ENCODE measurements at regions not wholly inside any gene's neighbourhood (a gene's known extent, or its start where the extent isn't known, plus 50 kb on each side); places are given as distances from the start of the nearest gene placed in this dataset.
A peak's percentile ranks its signal among the peaks of the same experiment; 100 is the strongest.

DNA sequence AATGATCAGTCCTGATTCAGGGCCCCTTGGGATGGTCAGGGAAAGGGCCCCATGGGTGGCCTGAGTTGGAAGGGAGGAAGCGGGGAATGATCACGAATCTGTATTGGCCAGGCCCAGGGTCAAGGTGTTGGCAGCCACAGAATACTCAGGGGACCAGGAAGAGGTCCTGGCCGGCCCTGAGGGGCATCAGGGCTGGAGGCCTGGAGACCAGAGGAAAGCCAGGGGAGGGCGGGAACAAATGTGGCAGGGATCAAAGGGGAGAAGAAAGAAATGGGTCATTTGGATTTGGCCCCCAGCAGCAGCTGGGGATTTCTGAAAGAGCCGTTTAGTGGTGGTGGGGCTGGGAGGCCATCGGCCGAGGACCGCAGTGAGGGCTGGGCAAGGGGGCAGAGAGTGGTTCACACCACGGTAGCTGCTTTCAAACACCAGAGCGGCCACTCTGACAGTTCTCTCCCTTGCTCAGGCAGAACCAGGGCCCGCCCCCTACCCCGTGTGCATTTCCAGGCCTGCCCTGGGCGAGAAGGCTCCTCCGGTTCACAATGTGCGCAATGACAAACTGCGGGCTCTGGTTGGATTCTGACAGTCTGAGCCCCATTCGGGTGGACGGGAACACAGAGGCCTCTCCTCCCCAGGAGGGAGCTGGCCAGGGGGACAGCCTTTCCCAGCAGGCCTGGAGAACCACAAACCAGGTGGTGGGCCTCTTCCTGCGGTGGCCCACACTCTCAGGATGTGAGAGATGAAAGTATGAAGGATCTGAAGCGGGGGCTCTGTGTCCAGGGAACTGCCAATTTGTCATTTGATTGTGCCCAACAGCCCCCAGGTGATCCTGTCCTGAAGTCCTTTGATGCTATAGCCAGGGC, 220.3 kb upstream of the IER5L start:
- DNase-seq, result peak in 3 of 10 donors; percentile 59 to 75 (median 74)
- intact Hi-C loops (cut with DNase I), result no loop called here

DNA sequence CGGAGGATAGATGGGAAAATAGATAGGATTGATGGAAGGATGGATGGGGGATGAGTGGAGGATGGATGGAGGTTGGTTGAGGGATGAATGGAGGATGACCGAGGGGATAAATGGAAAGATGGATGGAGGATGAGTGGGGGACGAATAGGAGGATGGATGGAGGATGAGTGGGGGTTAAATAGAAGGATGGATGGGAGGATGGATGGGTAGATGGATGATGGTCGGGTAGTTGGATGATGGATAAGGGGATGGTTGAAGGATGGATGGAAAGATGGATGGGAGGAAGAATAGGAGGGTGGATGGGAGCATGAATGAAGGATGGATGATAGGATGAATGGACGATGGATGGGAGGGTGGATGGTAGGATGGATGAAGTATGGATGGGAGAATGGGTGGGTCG, 219.3 kb upstream of the IER5L start:
- intact Hi-C loops (cut with DNase I), result no loop called here
- DNase-seq, result no peak

DNA sequence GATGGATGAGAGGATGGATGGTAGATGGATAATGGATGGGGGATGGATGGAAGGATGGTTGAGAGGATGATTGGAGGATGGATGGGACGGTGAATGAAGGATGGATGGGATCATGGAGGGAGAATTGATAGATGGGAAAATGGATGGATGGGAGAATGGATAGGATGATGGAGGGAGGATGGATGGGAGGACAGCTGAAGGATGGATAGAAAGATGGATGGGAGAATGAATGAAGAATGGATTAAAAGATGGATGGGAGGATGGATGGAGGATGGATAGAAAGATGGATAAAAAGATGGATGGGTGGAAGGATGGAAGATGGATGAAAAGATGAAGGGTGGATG, 218.3 kb upstream of the IER5L start:
- DNase-seq, result no peak
- intact Hi-C loops (cut with DNase I), result no loop called here

DNA sequence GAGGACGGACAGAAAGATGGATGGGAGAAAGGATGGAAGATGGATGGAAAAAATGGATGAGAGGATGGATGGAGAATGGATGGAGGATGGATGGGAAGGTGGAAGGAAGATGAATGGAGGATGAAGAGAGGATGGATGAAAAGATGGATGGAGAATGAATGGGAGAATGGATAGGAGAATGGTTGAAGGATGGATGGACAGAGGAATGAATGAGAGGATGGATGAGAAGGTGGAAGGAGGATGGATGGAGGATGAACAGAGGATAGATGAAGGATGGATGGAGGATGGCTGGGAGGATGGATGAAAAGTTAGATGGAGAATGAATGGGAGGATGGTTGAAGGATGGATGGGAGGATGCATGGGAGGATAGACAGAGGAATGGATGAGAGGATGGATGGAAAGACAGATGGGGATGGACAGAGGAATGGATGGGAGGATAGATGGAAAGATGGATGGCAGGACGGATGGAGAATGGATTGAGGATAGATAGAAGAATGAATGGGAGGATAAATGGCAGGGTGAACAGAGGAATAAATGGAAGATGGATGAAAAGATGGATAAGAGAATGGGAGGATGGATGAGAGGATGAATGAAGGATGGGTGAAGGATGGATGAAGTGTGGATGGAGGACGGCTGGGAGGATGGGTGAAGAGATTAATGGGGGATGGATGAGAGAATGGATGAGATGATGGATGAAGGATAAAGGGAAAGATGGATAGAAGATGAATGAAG, 217.7 kb upstream of the IER5L start:
- no peak for DNase-seq
- intact Hi-C loops (cut with DNase I), result no loop called here

DNA sequence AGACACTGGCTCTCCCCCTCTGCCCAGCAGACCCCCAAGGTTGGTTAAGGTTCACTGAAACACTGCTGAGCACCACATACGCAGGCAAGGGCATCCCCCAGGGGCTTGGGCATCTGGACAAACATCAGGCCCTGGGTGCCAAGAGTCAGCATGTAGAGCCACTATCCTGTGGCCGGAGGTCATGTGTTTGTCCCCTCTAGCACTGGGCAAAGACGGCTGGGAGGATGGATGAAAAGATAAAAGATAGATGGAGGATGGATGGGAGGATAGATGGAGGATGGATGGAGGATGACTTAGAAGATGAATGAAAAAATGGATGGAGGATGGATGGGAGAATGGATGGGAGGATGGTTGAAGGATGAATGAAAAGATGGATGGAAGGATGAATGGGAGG, 216.8 kb upstream of the IER5L start:
- DNase-seq, result no peak

DNA sequence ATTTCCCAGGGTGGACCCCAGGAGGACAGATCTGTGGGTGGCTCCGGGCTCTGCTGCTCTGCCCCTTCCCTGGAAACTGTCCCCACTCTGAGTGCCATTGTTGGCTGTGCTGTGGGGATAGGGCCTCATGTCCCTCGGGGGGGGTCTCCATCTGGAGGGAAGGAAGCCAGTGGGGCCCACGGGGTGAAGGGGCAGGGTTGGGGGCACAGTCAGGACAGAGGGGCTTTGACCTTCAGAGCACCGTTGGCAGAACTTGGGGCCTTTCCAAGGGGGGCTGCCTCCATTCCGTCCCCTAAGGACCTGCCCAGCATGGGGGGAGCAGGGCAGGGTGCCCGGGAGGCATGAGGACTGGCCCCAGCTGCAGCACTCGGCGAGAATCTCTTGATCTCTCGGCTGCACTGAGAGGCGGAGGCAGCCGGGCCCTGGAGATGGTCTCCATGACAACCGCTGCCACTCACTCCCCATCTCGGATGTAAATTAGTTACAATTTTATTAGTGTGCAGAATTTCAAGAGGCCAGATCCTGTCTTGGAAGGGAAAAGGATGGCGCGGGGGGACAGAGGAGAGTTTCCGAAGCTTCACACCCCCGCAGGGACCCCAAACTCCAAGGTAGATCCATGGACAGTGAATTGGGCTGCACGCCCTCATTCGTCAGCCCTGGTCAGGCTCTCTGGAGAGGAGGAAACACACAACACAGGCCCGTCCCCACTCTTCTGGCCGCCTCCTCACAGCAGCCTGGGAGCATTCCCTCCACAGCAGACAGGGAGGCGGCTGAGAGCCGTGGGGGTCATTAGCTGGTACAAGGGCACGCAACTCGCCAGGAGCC, 216.2 kb upstream of the IER5L start:
- intact Hi-C loops (cut with DNase I), result no loop called here
- DNase-seq, result peak in 8 of 10 donors; percentile 59 to 96 (median 76)

More for the DNA sequence above, 216.8 kb upstream of the IER5L start:
- intact Hi-C loops (cut with DNase I), result no loop called here

DNA sequence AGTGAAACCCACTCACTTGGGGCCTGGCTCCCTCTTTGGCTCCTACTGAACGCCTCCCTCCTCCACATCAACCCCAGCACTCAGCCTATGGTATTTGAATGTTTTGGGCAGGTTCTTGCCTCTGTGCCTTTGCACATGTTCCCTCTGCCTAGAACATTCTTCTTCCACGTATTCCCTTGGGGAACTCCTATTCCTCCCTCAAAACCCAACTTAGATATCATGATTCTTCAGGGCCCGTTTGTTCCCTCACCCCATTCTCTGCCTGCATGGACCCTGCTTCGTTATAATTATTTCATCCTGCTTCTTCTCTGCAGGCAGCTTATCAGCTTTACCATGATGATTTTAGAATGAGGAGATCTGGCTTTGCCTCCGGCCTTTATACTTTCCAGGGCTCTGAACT, 215.0 kb upstream of the IER5L start:
- intact Hi-C loops (cut with DNase I), result no loop called here
- peak in 2 of 10 donors; percentile 2 to 8 for DNase-seq

DNA sequence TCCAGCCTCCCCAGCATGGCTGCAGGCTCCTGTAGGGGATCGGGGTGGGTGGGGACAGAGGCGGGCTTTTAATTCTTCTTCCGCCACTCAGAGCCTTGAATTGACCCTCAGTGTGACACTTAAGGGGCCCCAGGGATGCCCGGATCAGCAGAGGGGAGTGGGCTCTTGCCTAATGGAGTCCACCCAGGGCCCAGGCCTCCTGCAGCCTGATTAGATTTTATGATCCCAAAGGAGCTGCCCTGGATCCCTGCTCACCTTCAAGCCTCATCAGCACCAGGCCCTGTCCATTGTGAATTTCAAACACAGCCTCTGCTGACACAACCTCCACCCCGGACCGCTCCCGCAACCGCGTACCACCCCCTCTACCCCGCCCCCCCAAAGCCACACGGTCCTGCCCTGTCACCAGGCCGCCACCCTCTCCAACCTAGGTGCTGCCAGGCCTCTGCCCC, 214.1 kb upstream of the IER5L start:
- intact Hi-C loops (cut with DNase I), result no loop called here
- DNase-seq, result peak in 3 of 10 donors; percentile 1 to 49 (median 39)

DNA sequence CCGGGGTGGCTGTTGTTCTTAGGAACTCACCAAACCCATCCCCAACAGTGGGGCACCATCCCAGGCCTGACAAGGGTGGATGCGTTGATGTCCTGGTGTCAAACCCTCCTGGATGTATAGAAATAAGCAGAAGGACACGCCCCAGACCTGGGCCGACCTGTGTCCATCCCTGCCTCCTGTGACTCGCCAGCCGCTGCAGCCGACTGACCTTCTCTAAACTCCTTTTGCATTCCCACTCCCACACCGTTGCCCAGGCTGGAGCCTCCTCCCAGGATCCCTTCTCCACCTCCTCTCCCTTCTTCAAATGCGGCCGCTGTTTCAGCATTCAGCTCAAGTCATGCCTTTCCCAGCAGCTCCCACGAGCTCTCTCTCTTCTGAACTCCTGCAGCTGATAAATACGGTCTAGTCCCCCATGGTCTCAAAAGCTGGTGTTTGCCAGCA, 213.2 kb upstream of the IER5L start:
- intact Hi-C loops (cut with DNase I), result no loop called here
- DNase-seq, result peak in 2 of 10 donors; percentile 67 to 80

DNA sequence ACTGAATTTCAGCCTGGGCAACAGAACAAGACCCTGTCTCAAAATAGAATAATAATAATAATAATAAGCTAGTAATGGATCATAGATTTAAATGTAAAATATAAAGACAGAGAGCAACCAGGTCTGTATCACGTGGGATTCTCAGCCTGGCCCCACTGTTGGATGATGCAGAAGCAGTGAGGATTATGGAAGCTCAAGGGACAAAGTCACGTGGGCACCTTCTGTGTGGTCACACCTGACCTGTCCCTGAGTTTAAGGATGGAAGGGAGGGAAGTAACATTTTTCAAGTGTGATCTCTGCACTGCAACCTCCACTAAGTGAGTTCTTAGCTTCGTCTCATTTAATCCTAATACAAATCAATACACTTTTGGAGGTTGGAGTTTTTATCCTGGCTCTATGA, 212.5 kb upstream of the IER5L start:
- peak in 2 of 10 donors; percentile 2 to 37 for DNase-seq
- intact Hi-C loops (cut with DNase I), result no loop called here

DNA sequence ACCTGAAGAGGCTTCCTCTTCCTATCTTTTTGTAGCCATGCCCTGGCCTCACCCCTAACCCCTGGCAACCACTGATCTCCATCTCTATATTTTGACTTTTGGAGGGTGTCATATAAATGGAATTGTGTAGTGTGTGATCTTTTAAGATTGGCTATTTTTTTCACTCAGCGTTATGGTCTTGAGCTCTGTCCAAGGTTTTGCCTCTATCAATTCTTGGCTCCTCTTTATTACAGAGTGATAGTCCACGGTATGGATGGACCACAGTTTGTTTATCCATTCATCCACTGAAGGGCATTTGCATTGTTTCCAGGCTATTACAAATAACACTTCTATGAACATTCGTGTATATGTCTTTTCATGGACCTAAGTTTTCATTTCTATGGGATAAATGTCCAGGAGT, 209.8 kb upstream of the IER5L start:
- DNase-seq, result no peak
- intact Hi-C loops (cut with DNase I), result no loop called here

DNA sequence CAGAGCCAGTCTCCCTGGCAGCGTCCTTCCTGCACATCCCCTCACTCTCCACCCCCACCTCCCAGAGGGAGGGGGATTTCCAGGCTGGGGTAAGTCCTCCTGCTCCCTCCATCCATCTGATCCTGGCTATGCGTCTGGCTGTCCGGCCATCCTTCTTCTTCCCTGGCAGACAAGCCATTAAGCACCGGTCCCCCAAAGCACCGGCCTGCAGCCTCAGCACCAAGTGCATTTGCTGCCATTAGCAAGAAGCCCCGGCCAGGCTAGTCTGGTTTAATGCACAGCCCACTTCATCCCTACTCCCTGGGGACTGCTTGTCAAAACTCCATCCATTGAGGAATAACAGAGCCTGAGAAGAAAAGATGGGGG, 208.7 kb upstream of the IER5L start:
- intact Hi-C loops (cut with DNase I), result no loop called here
- peak in 2 of 10 donors; percentile 20 to 56 for DNase-seq

DNA sequence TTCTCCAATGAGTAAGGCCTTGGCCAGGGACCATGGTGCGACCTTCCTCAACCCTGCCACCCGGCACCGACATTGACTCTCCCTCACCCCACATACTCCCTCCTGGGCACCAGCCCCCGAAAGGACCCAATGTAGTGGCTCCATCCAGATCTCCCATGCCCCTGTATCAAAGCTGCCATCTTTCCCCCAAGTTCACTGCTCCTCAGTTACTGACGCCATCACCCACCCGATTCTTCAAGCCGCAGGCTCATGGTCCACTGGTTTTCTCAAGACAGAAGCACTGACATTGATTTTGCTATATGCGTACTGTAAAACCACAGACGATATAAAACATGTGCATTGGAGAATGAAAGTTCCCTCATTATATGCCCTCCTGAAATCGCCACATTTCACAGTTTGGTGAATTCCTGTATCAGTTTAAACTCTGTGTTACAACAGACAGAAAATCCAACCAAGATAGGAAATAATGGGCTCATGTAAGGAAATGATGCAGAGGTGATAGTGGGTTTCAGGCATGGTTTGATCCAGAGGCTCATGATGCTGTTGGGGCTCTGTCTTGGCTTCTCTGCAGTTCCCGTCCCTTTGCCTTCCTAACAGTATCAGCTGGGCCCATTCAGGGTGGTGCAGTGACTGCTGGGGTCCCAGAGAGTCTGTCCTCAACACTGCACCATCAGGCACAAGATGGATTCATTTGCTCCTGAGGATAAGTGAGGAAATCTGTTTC, 207.3 kb upstream of the IER5L start:
- intact Hi-C loops (cut with DNase I), result no loop called here
- peak in 2 of 10 donors; percentile 53 to 76 for DNase-seq

DNA sequence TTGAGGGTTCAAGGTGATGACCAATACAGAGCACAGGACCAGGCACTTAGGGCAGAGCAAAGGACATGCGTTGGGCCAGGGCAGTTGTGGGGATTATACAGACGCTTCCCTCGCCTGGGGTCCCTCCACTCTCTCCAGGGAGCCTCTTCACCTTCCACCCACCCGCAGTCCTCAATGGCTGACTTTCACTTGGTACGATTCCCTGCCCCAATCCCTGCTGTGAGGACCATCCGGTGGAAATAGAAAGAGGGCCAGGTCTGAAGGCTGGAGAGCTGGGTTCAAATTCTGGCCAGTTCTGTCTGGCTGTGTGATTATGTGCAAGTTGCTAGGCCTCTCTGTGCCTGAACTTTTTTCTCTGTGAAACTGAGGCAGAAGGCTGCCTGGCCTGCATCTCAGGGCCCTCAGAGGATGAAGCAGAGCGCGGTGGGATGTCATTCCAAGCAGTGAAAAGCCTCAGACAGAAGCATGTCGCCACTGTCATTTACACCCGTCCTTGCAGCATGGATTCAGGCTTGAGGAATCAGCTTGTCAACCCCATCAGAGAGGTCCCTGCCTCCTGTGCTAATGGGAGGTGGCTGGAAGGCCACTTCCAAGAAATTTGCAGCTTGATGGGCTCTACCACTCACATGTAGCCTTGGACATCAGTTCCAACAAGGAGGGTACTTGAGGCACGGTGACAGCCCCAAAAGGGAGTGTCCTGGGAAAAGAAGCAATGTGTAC, 206.6 kb upstream of the IER5L start:
- intact Hi-C loops (cut with DNase I), result no loop called here

DNA sequence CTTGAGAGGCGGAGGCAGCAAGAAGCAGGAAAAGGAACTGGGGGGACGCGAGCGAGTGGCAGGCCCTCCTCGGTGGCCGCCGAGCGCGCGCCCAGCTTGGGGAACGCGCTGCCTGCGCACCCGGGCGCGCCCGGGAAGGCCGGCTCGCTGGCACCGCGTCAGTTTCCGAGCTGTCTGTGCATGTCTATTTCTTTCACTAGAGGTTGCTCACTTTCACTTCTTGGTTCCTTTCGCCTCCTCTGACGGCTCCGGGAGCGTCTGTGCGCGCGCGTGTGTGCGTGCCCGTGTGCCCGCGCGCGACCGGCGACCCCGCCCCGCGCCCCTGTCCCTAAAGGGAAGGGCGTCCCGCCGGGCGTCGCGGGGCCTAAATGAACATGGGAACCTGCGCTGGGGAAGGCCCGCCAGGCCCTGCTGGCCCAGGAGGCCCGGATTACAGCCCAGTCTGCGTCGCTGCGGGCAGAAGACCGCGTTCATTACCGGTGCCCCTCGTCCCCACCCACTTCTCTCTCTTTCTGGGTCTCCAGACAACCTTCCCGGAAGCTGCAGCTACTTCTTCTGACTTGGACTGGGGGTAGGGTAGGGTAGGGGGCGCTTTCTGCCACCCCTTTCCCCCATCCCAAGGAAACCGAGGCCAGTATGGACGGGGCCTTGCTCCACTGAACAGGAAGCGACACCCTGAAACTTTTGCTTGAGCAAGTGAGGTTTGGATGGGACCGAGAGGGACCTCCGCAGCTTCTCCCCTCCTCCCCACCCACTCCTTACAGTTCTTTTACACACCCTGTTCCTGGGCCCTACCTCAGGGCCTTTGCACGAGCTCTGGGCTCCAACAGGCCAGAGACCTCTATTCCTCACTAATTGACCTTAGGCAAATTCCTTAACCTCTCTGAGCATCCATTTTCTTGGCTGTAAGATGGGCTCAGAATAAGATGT, 205.8 kb upstream of the IER5L start:
- DNase-seq, result peak; percentile 52 to 95 (median 72)
- intact Hi-C loops (cut with DNase I), result no loop called here

More for the DNA sequence above, 206.6 kb upstream of the IER5L start:
- DNase-seq, result peak in 2 of 10 donors; percentile 19 to 69

DNA sequence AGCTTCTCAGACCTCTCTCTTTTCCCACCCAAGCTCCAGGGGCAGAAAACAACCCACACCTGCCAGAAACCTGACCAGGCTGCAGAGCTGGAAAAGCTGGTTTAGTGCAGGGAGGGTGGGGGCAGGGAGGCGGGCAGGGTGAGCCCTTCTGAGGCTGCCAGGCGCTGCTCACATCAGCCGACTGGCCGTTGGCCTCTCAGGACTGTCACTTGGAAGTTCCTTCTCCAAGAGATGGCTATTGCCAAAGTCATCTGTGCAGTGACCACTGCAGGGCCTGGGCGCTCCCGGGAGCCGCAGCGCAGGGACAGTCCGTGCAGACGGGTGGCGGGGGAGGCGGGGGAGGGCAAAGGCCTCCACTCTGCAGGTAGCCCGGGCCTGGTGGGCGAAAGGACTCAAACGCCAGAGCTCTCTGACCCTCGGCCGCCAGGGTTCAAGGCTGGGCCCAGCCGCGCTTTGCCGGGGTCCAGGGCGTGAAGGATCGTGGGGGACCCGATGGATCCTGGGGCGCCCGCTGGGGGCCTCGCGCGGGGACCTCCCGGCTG, 205.0 kb upstream of the IER5L start:
- DNase-seq, result peak in 2 of 10 donors; percentile 34 to 51

DNA sequence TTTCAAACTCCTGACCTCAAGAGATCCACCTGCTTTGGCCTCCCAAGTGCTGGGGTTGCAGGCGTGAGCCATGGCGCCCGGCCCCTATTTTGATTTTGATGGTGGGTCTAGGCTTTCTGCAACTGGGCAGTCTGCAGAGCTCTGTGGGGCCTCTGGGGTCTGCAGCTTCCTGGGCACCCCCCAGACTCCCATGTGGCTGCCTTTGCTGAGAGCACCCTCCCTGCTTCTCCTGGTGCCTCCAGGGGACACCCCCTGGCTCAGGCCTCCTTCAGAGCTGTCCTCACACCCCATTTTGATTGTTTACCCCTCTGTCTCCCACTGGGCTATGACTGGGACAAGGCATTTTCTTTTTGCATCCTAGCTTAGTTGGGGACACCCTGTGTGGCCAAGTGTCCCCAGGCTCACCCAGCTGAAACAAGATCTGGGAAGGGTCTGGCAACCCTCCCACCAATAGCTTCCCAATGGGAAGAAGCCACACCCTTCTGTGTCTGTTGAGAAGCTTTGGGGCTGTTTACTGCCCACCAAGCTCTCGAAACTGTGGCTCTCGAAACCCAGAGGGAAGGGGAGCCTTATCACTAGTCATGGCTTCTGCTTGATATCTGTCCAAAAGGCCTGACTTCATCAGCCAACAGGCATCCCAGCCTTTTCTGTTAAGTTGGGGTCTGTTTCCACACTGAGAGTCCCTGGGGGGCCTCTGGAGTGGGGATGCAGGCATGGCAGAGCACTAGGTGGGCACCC, 204.4 kb upstream of the IER5L start:
- intact Hi-C loops (cut with DNase I), result no loop called here

More for the DNA sequence above, 205.0 kb upstream of the IER5L start:
- intact Hi-C loops (cut with DNase I), result no loop called here

More for the DNA sequence above, 204.4 kb upstream of the IER5L start:
- DNase-seq, result peak in 1 of 10 donors; percentile 54
